ENCODE measurements at regions not wholly inside any gene's neighbourhood (a gene's known extent, or its start where the extent isn't known, plus 50 kb on each side); places are given as distances from the start of the nearest gene placed in this dataset.

- TF ChIP-seq CTCF (IDR thresholded peaks at IDR 0.05) (no peak), POLR2A (IDR thresholded peaks at IDR 0.05) (no peak)
Measured at GRCh38 chr17:55990332-55991006, 162.8 kb upstream of the ANKFN1 start.
